NT2/D1 (cell line): ENCODE measurements at regions not wholly inside any gene's neighbourhood (a gene's known extent, or its start where the extent isn't known, plus 50 kb on each side); places are given as distances from the start of the nearest gene placed in this dataset.

Experiments
- SUZ12 ChIP-seq: IDR thresholded peaks from 2 replicates; pipeline ENCODE4 v1.6.1; 2011; ENCODE audit not compliant: insufficient read length, insufficient read depth; ENCODE audit errors: extremely low read depth
- YY1 ChIP-seq: IDR thresholded peaks from 2 replicates; pipeline ENCODE4 v1.6.1; 2011; ENCODE audit not compliant: insufficient read length, insufficient read depth
- ZNF274 ChIP-seq: IDR thresholded peaks from 2 replicates; pipeline ENCODE4 v1.6.1; 2011; ENCODE audit warnings: mild to moderate bottlenecking, low read depth, low read length

- TF ChIP-seq SUZ12 (no peak), ZNF274 (no peak), YY1 (no peak)
Measured at GRCh38 chr14:29354486-29354885, 573.2 kb downstream of the PRKD1 start.
